GM23338 (cell line): ENCODE measurements at regions not wholly inside any gene's neighbourhood (a gene's known extent, or its start where the extent isn't known, plus 50 kb on each side); places are given as distances from the start of the nearest gene placed in this dataset.

Experiments
- CREB1 ChIP-seq: fragments of 250-450 bp; sonication (Bioruptor Pico); IDR thresholded peaks from 2 replicates; pipeline ENCODE4 v1.5.0; 2020; ENCODE audit warnings: low read depth, mild to moderate bottlenecking, moderate library complexity
- CTCF ChIP-seq, 2 experiments: fragments of 200-600 bp in 1 of 2; sonication (generic) in 1 of 2; conservative IDR thresholded peaks; 2 replicates each; pipeline versions ENCODE4 v1.5.1 to v1.6.1; 2016 to 2017; ENCODE audit warnings: antibody characterized with exemption in 2 of 2, low read depth in 2 of 2, mild to moderate bottlenecking in 2 of 2, moderate library complexity in 1 of 2
- ETS1 ChIP-seq: IDR thresholded peaks from 2 replicates; pipeline ENCODE4 v1.6.1; 2016; ENCODE audit warnings: antibody characterized with exemption
- EZH2 ChIP-seq: fragments of 200-600 bp; sonication (generic); IDR thresholded peaks from one replicate; pipeline ENCODE4 v1.8.0; 2017; ENCODE audit warnings: antibody characterized with exemption, mild to moderate bottlenecking, low read depth; ENCODE audit not compliant: unreplicated experiment
- EZH2phosphoT487 ChIP-seq: fragments of 200-600 bp; sonication (generic); IDR thresholded peaks from one replicate; pipeline ENCODE4 v1.8.1; 2018; ENCODE audit warnings: antibody characterized with exemption; ENCODE audit not compliant: unreplicated experiment
- JUNB ChIP-seq: IDR thresholded peaks from one replicate; pipeline ENCODE4 v1.6.1; 2016; ENCODE audit warnings: antibody characterized with exemption; ENCODE audit not compliant: unreplicated experiment
- NANOG ChIP-seq: IDR thresholded peaks from 2 replicates; pipeline ENCODE4 v1.6.1; 2016; ENCODE audit warnings: antibody characterized with exemption, borderline replicate concordance
- POLR2AphosphoS5 ChIP-seq: IDR thresholded peaks from 2 replicates; pipeline ENCODE4 v1.6.1; 2016; ENCODE audit warnings: antibody characterized with exemption, low read depth
- STAT1 ChIP-seq: IDR thresholded peaks from one replicate; pipeline ENCODE4 v1.6.1; 2016; ENCODE audit warnings: antibody characterized with exemption; ENCODE audit not compliant: unreplicated experiment
- ZNF114 ChIP-seq: fragments of 250-450 bp; sonication (Bioruptor Pico); IDR thresholded peaks from 2 replicates; pipeline ENCODE4 v1.5.0; 2020; ENCODE audit warnings: mild to moderate bottlenecking, moderate library complexity
- ZNF331 ChIP-seq: fragments of 250-450 bp; sonication (Bioruptor Pico); IDR thresholded peaks from 2 replicates; pipeline ENCODE4 v1.5.0; 2020; ENCODE audit warnings: low read depth, mild to moderate bottlenecking, moderate library complexity
- TF ChIP-seq, protein P1 (sequence below): IDR thresholded peaks from one replicate; pipeline ENCODE4 v1.6.1; 2018; ENCODE audit warnings: antibody characterized with exemption; ENCODE audit not compliant: unreplicated experiment
- TF ChIP-seq, protein P2 (sequence below): fragments of 250-450 bp; sonication (Bioruptor Pico); IDR thresholded peaks from 2 replicates; pipeline ENCODE4 v1.5.0; 2020; ENCODE audit warnings: mild to moderate bottlenecking, moderate library complexity

- TF ChIP-seq CTCF (conservative IDR thresholded peaks at IDR 0.05; ENCODE audit: low read depth in 2 of 2) (no peak), EZH2 (no peak), EZH2phosphoT487 (no peak), POLR2AphosphoS5 (no peak), ETS1 (no peak), ZNF114 (CRISPR knock-in tag) (no peak), STAT1 (no peak), JUNB (no peak), CREB1 (CRISPR knock-in tag) (no peak), NANOG (no peak), ZNF331 (no peak)
- TF ChIP-seq, protein P1, sequence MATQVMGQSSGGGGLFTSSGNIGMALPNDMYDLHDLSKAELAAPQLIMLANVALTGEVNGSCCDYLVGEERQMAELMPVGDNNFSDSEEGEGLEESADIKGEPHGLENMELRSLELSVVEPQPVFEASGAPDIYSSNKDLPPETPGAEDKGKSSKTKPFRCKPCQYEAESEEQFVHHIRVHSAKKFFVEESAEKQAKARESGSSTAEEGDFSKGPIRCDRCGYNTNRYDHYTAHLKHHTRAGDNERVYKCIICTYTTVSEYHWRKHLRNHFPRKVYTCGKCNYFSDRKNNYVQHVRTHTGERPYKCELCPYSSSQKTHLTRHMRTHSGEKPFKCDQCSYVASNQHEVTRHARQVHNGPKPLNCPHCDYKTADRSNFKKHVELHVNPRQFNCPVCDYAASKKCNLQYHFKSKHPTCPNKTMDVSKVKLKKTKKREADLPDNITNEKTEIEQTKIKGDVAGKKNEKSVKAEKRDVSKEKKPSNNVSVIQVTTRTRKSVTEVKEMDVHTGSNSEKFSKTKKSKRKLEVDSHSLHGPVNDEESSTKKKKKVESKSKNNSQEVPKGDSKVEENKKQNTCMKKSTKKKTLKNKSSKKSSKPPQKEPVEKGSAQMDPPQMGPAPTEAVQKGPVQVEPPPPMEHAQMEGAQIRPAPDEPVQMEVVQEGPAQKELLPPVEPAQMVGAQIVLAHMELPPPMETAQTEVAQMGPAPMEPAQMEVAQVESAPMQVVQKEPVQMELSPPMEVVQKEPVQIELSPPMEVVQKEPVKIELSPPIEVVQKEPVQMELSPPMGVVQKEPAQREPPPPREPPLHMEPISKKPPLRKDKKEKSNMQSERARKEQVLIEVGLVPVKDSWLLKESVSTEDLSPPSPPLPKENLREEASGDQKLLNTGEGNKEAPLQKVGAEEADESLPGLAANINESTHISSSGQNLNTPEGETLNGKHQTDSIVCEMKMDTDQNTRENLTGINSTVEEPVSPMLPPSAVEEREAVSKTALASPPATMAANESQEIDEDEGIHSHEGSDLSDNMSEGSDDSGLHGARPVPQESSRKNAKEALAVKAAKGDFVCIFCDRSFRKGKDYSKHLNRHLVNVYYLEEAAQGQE, result no peak
- TF ChIP-seq, protein P2, sequence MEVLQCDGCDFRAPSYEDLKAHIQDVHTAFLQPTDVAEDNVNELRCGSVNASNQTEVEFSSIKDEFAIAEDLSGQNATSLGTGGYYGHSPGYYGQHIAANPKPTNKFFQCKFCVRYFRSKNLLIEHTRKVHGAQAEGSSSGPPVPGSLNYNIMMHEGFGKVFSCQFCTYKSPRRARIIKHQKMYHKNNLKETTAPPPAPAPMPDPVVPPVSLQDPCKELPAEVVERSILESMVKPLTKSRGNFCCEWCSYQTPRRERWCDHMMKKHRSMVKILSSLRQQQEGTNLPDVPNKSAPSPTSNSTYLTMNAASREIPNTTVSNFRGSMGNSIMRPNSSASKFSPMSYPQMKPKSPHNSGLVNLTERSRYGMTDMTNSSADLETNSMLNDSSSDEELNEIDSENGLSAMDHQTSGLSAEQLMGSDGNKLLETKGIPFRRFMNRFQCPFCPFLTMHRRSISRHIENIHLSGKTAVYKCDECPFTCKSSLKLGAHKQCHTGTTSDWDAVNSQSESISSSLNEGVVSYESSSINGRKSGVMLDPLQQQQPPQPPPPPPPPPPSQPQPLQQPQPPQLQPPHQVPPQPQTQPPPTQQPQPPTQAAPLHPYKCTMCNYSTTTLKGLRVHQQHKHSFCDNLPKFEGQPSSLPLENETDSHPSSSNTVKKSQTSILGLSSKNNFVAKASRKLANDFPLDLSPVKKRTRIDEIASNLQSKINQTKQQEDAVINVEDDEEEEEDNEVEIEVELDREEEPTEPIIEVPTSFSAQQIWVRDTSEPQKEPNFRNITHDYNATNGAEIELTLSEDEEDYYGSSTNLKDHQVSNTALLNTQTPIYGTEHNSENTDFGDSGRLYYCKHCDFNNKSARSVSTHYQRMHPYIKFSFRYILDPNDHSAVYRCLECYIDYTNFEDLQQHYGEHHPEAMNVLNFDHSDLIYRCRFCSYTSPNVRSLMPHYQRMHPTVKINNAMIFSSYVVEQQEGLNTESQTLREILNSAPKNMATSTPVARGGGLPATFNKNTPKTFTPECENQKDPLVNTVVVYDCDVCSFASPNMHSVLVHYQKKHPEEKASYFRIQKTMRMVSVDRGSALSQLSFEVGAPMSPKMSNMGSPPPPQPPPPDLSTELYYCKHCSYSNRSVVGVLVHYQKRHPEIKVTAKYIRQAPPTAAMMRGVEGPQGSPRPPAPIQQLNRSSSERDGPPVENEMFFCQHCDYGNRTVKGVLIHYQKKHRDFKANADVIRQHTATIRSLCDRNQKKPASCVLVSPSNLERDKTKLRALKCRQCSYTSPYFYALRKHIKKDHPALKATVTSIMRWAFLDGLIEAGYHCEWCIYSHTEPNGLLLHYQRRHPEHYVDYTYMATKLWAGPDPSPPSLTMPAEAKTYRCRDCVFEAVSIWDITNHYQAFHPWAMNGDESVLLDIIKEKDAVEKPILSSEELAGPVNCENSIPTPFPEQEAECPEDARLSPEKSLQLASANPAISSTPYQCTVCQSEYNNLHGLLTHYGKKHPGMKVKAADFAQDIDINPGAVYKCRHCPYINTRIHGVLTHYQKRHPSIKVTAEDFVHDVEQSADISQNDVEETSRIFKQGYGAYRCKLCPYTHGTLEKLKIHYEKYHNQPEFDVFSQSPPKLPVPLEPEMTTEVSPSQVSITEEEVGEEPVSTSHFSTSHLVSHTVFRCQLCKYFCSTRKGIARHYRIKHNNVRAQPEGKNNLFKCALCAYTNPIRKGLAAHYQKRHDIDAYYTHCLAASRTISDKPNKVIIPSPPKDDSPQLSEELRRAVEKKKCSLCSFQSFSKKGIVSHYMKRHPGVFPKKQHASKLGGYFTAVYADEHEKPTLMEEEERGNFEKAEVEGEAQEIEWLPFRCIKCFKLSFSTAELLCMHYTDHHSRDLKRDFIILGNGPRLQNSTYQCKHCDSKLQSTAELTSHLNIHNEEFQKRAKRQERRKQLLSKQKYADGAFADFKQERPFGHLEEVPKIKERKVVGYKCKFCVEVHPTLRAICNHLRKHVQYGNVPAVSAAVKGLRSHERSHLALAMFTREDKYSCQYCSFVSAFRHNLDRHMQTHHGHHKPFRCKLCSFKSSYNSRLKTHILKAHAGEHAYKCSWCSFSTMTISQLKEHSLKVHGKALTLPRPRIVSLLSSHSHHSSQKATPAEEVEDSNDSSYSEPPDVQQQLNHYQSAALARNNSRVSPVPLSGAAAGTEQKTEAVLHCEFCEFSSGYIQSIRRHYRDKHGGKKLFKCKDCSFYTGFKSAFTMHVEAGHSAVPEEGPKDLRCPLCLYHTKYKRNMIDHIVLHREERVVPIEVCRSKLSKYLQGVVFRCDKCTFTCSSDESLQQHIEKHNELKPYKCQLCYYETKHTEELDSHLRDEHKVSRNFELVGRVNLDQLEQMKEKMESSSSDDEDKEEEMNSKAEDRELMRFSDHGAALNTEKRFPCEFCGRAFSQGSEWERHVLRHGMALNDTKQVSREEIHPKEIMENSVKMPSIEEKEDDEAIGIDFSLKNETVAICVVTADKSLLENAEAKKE, result no peak
These were observed 154.9 kb downstream of the LNPK start for GRCh38 chr2:175847128-175847527.
